Mucosa of stomach (tissue), 1 donor: ENCODE measurements at regions not wholly inside any gene's neighbourhood (a gene's known extent, or its start where the extent isn't known, plus 50 kb on each side); places are given as distances from the start of the nearest gene placed in this dataset.

ENCODE experiments used
- H3K27me3 ChIP-seq: one replicate; pipeline ENCODE4 v1.7.0; 2013; ENCODE audit warnings: mild to moderate bottlenecking, low read length; ENCODE audit not compliant: control insufficient read depth, insufficient read depth
- H3K36me3 ChIP-seq: one replicate; pipeline ENCODE4 v1.7.0; 2013; ENCODE audit warnings: low read length; ENCODE audit not compliant: control insufficient read depth, insufficient read depth
- H3K4me1 ChIP-seq: one replicate; pipeline ENCODE4 v1.7.0; 2013; ENCODE audit warnings: mild to moderate bottlenecking, low read length; ENCODE audit not compliant: control insufficient read depth, insufficient read depth
- H3K4me3 ChIP-seq: one replicate; pipeline ENCODE4 v1.7.0; 2013; ENCODE audit warnings: low read length
- H3K9ac ChIP-seq: one replicate; pipeline ENCODE4 v1.7.0; 2013; ENCODE audit warnings: mild to moderate bottlenecking, low read length, moderate library complexity
- H3K9me3 ChIP-seq: one replicate; pipeline ENCODE4 v1.7.0; 2013; ENCODE audit warnings: mild to moderate bottlenecking, low read length, moderate library complexity; ENCODE audit not compliant: control insufficient read depth
- donor health status: Pancreatic carcinoma.

GRCh38 chr12:61860451-61860850 lies 399.8 kb upstream of the USP15 start:
- Histone ChIP-seq H3K4me1 (no peaks in the 10 kb centered on the region), H3K4me3 (no peak overlapping the region), H3K9ac (no peak overlapping the region), H3K36me3 (no peaks in the 10 kb centered on the region), H3K9me3 (no peaks in the 10 kb centered on the region), H3K27me3 (no peaks in the 10 kb centered on the region)

DNA sequence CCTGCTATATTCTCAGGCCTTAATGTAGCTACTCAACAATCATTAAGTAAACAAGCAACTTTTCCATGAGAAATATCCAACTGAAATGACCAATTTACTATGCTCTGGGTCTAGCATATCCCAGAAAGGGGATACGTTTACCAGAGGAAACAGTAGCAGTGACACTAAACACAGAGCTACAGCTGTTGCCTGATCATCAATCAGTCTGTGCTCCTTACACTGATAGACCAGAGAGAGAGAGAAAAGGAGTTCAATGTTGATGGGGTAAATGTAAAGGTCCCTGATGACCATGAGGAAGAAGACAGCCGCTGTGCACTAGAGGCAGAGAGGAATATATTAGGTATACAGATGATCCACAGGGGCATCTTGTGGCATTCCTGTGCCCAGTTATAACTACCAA lies 397.2 kb upstream of the USP15 start:
- H3K4me3 ChIP-seq: no peak overlapping the region
- no peaks in the 10 kb centered on the region for H3K9me3 ChIP-seq
- H3K9ac ChIP-seq: no peak overlapping the region
- H3K36me3 ChIP-seq: no peaks in the 10 kb centered on the region
- H3K4me1 ChIP-seq: no peaks in the 10 kb centered on the region
- H3K27me3 ChIP-seq: no peaks in the 10 kb centered on the region

GRCh38 chr12:61863811-61864210 lies 396.4 kb upstream of the USP15 start:
- H3K9me3 ChIP-seq: no peaks in the 10 kb centered on the region
- H3K4me3 ChIP-seq: no peak overlapping the region
- no peaks in the 10 kb centered on the region for H3K27me3 ChIP-seq
- no peaks in the 10 kb centered on the region for H3K36me3 ChIP-seq
- no peaks in the 10 kb centered on the region for H3K4me1 ChIP-seq
- no peak overlapping the region for H3K9ac ChIP-seq

DNA sequence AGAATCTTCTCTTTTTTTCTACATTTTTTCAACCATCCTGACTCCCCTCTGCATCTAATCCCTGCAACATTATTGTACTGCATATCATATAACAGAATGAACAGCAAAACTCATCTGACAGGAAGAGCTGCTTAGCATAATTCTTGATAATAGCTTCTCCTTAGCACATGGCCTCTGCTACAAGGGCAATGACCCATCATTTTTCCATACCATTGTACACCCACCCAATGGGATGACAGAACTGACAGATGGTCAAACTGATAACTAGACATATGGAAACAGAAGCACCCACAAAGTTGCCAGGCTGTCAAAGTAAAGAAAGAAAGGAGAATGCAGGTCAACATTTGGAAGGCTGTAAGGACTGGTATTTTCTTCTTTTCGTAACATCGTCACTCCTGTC lies 390.4 kb upstream of the USP15 start:
- H3K9ac ChIP-seq: no peak overlapping the region
- no peaks in the 10 kb centered on the region for H3K27me3 ChIP-seq
- H3K4me3 ChIP-seq: no peak overlapping the region
- H3K9me3 ChIP-seq: no peaks in the 10 kb centered on the region
- H3K4me1 ChIP-seq: no peaks in the 10 kb centered on the region
- no peaks in the 10 kb centered on the region for H3K36me3 ChIP-seq

DNA sequence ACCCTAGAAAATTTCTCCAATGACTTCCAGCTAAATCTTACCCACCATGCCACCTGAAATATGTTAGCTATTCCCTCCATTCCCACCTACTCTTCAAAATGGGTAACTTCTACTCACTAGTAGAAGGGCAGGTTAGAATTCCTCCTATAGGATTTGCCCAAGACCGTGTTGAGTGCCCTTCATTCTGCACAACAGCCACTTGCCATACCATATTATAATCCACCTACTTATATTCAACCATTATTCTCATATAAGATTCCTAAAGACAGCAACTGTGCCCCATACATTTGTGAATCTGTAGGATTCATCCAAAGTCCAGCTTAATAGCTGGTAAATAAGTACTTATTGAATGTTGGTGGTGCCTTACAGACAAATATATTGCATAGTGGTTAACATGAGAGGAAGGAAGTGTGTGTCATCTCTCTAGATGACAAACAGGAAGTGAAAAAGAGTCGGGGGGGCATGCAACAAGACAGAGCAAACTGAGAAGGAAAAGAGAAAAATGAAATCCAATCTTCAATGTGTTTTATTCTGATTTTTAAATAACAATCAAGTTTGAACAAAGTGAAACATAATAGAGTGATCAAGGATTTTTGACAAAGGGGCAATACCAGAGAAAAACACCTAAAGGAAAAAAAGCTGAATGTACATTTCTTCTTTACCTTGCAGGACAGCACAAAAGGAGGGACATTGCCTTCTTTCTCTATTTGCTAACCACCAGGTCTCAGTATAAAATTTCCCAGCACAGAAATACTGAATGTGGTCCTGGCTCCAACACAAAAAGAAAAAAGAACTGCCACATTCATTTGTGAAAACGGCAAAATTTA lies 389.3 kb upstream of the USP15 start:
- Histone ChIP-seq H3K9ac (no peak overlapping the region), H3K4me3 (no peak overlapping the region), H3K36me3 (no peaks in the 10 kb centered on the region), H3K4me1 (no peaks in the 10 kb centered on the region), H3K27me3 (no peaks in the 10 kb centered on the region), H3K9me3 (no peaks in the 10 kb centered on the region)

GRCh38 chr12:61871485-61871810 lies 388.8 kb upstream of the USP15 start:
- H3K9ac ChIP-seq: no peak overlapping the region
- H3K9me3 ChIP-seq: no peaks in the 10 kb centered on the region
- H3K36me3 ChIP-seq: no peaks in the 10 kb centered on the region
- H3K27me3 ChIP-seq: no peaks in the 10 kb centered on the region
- H3K4me3 ChIP-seq: no peak overlapping the region
- H3K4me1 ChIP-seq: no peaks in the 10 kb centered on the region

- H3K27me3 ChIP-seq: no peaks in the 10 kb centered on the region
- H3K9me3 ChIP-seq: no peaks in the 10 kb centered on the region
- H3K9ac ChIP-seq: no peak overlapping the region
- no peak overlapping the region for H3K4me3 ChIP-seq
- H3K36me3 ChIP-seq: no peaks in the 10 kb centered on the region
- no peaks in the 10 kb centered on the region for H3K4me1 ChIP-seq
These were observed 381.0 kb upstream of the USP15 start for GRCh38 chr12:61879229-61879628.

DNA sequence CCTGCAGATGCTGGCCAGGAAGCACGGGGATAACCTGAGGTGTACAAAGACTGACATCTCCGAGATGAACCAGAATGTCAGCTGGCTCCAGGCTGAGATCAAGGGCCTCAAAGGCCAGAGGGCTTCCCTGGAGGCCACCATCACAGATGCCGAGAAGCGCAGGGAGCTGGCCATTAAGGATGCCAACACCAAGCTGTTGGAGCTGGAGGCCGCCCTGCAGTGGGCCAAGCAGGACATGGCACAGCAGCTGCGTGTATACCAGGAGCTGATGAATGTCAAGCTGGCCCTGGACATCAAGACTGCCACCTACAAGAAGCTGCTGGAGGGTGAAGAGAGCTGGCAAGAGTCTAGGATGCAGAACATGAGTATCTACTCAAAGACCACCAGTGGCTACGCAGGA lies 380.0 kb upstream of the USP15 start:
- H3K27me3 ChIP-seq: no peaks in the 10 kb centered on the region
- no peaks in the 10 kb centered on the region for H3K4me1 ChIP-seq
- H3K4me3 ChIP-seq: no peak overlapping the region
- no peak overlapping the region for H3K9ac ChIP-seq
- H3K9me3 ChIP-seq: no peaks in the 10 kb centered on the region
- H3K36me3 ChIP-seq: no peaks in the 10 kb centered on the region

GRCh38 chr12:61891632-61892031 lies 368.6 kb upstream of the USP15 start:
- H3K9ac ChIP-seq: no peak overlapping the region
- H3K27me3 ChIP-seq: no peaks in the 10 kb centered on the region
- H3K4me3 ChIP-seq: no peak overlapping the region
- no peaks in the 10 kb centered on the region for H3K36me3 ChIP-seq
- no peaks in the 10 kb centered on the region for H3K9me3 ChIP-seq
- H3K4me1 ChIP-seq: no peaks in the 10 kb centered on the region

GRCh38 chr12:61894168-61894567 lies 366.0 kb upstream of the USP15 start:
- Histone ChIP-seq H3K27me3 (no peaks in the 10 kb centered on the region), H3K4me3 (no peak overlapping the region), H3K9ac (no peak overlapping the region), H3K36me3 (no peaks in the 10 kb centered on the region), H3K9me3 (no peaks in the 10 kb centered on the region), H3K4me1 (no peaks in the 10 kb centered on the region)

GRCh38 chr12:61896436-61896835 lies 363.8 kb upstream of the USP15 start:
- no peaks in the 10 kb centered on the region for H3K27me3 ChIP-seq
- no peaks in the 10 kb centered on the region for H3K9me3 ChIP-seq
- no peak overlapping the region for H3K4me3 ChIP-seq
- no peaks in the 10 kb centered on the region for H3K4me1 ChIP-seq
- H3K36me3 ChIP-seq: no peaks in the 10 kb centered on the region
- no peak overlapping the region for H3K9ac ChIP-seq

GRCh38 chr12:61902403-61902802 lies 357.8 kb upstream of the USP15 start:
- H3K9me3 ChIP-seq: no peaks in the 10 kb centered on the region
- H3K9ac ChIP-seq: no peak overlapping the region
- no peaks in the 10 kb centered on the region for H3K27me3 ChIP-seq
- H3K36me3 ChIP-seq: no peaks in the 10 kb centered on the region
- no peaks in the 10 kb centered on the region for H3K4me1 ChIP-seq
- no peak overlapping the region for H3K4me3 ChIP-seq

DNA sequence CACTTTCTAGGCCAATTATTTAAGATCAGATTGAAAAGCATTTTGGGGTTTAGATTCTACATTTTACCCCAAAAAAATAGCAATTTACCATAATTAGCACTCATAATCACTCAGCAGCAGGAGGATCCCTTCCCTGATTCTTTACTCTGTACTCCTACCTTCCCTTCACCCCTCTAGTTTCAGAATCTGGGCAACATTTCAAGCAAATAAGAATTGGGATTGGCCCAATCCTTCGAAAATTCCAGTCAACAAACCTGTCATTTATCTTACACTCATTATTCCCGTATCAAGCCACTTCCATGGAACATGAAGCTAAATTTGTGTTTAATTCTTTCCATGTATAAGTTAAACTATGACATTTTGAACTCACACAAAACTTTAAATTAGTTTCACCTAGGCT lies 349.1 kb upstream of the USP15 start:
- Histone ChIP-seq H3K4me3 (no peak overlapping the region), H3K9me3 (no peaks in the 10 kb centered on the region), H3K27me3 (no peaks in the 10 kb centered on the region), H3K36me3 (no peaks in the 10 kb centered on the region), H3K4me1 (no peaks in the 10 kb centered on the region), H3K9ac (no peak overlapping the region)
